NOMO-1 treated with DMSO at 0.1 percent for 48 hours (cell line): ENCODE measurements at regions not wholly inside any gene's neighbourhood (a gene's known extent, or its start where the extent isn't known, plus 50 kb on each side); places are given as distances from the start of the nearest gene placed in this dataset.

Experiments
- DNase-seq: peaks from one replicate; lab custom pipeline; 2025; ENCODE audit not compliant: unreplicated experiment; lab: John Stamatoyannopoulos, UW

- DNase-seq = no peak
Observed at GRCh38 chr10:123567984-123568739, 98.0 kb upstream of the GPR26 start.

GRCh38 chr10:123568751-123569150 is 97.4 kb upstream of the GPR26 start:
- no peak for DNase-seq

GRCh38 chr10:123569436-123570035 is 96.6 kb upstream of the GPR26 start:
- no peak for DNase-seq

- DNase-seq = no peak
Observed at GRCh38 chr10:123570051-123570897, 95.9 kb upstream of the GPR26 start.

GRCh38 chr10:123570898-123571515 is 95.1 kb upstream of the GPR26 start:
- no peak for DNase-seq

- no peak for DNase-seq
Observed at GRCh38 chr10:123571978-123572377, 94.2 kb upstream of the GPR26 start.

GRCh38 chr10:123573236-123574108 is 92.7 kb upstream of the GPR26 start:
- DNase-seq = peak; percentile 9

- DNase-seq = no peak
Observed at GRCh38 chr10:123574109-123574698, 92.0 kb upstream of the GPR26 start.

- DNase-seq = no peak
Observed at GRCh38 chr10:123575105-123575504, 91.0 kb upstream of the GPR26 start.

GRCh38 chr10:123576706-123577105 is 89.4 kb upstream of the GPR26 start:
- no peak for DNase-seq

- no peak for DNase-seq
Observed at GRCh38 chr10:123577921-123578461, 88.2 kb upstream of the GPR26 start.

- DNase-seq = no peak
Observed at GRCh38 chr10:123578721-123579120, 87.4 kb upstream of the GPR26 start.

- DNase-seq = no peak
Observed at GRCh38 chr10:123579675-123580074, 86.5 kb upstream of the GPR26 start.

GRCh38 chr10:123580426-123580825 is 85.7 kb upstream of the GPR26 start:
- DNase-seq = no peak

GRCh38 chr10:123581656-123582055 is 84.5 kb upstream of the GPR26 start:
- DNase-seq = no peak

GRCh38 chr10:123582084-123582989 is 83.8 kb upstream of the GPR26 start:
- peak; percentile 50 for DNase-seq

- DNase-seq = peak; percentile 16
Observed at GRCh38 chr10:123583639-123584418, 82.3 kb upstream of the GPR26 start.

GRCh38 chr10:123584419-123584775 is 81.8 kb upstream of the GPR26 start:
- DNase-seq = no peak
